IMR-90 (cell line): ENCODE measurements at regions not wholly inside any gene's neighbourhood (a gene's known extent, or its start where the extent isn't known, plus 50 kb on each side); places are given as distances from the start of the nearest gene placed in this dataset.

ENCODE experiments used
- ATAC-seq: fragments of 200-7000 bp; cut with Tn5 transposase; 2 replicates; pipeline ENCODE4 v1.9.1; 2020; ENCODE audit warnings: low read depth, mild to moderate bottlenecking, moderate library complexity
- BruUV-seq: library from RNA; stranded (reverse); fragments of 400-500 nt; replicated peaks from 2 replicates; lab custom pipeline; 2021; lab: Mats Ljungman, UMichigan
- CTCF ChIA-PET: fragments of 300-600 bp; formaldehyde crosslinking; extraction: SDS; loops from one replicate; lab custom pipeline; 2021; ENCODE audit warnings: antibody characterized with exemption; lab: Yijun Ruan, JAX
- POLR2A ChIA-PET: fragments of 300-600 bp; sonication (Branson Sonifier 250); formaldehyde crosslinking; loops from one replicate; lab custom pipeline; 2022; ENCODE audit warnings: antibody characterized with exemption; ENCODE audit not compliant: unreplicated experiment; lab: Charles Lee
- DNase-seq: peaks from one replicate; pipeline ENCODE4 v3.0.0; 2013
- H2AFZ ChIP-seq: replicated peaks from 2 replicates; pipeline ENCODE3; 2013; ENCODE audit warnings: low read length, mild to moderate bottlenecking; ENCODE audit not compliant: poor library complexity
- H2AK5ac ChIP-seq: 2 replicates; pipeline ENCODE4 v1.6.1; 2013; ENCODE audit warnings: low read depth, low read length, inconsistent platforms
- H2AK9ac ChIP-seq: replicated peaks from 2 replicates; pipeline ENCODE3; 2013; ENCODE audit warnings: mild to moderate bottlenecking, low read depth, low read length, moderate library complexity; ENCODE audit not compliant: poor library complexity
- H2BK120ac ChIP-seq: 2 replicates; pipeline ENCODE4 v1.6.1; 2013; ENCODE audit warnings: low read depth, low read length, inconsistent platforms
- H2BK15ac ChIP-seq: 3 replicates; pipeline ENCODE4 v1.6.1; 2013; ENCODE audit warnings: low read depth, low read length, inconsistent platforms
- H2BK20ac ChIP-seq: 2 replicates; pipeline ENCODE4 v1.6.1; 2013; ENCODE audit warnings: low read depth, mild to moderate bottlenecking, inconsistent platforms, low read length, moderate library complexity
- H2BK5ac ChIP-seq: 2 replicates; pipeline ENCODE4 v1.6.1; 2013; ENCODE audit warnings: mild to moderate bottlenecking, low read depth, low read length, inconsistent platforms; ENCODE audit not compliant: poor library complexity, severe bottlenecking
- H3K14ac ChIP-seq: replicated peaks from 2 replicates; pipeline ENCODE4 v1.6.1; 2013; ENCODE audit warnings: low read depth, low read length, inconsistent platforms
- H3K18ac ChIP-seq: 2 replicates; pipeline ENCODE4 v1.6.1; 2013; ENCODE audit warnings: low read depth, low read length, control low read depth
- H3K23ac ChIP-seq: 2 replicates; pipeline ENCODE4 v1.6.1; 2013; ENCODE audit warnings: low read depth, low read length, inconsistent platforms
- H3K27ac ChIP-seq: 2 replicates; pipeline ENCODE4 v1.5.1; 2013; ENCODE audit warnings: mild to moderate bottlenecking, control low read depth, low read length; ENCODE audit not compliant: insufficient read depth
- H3K27me3 ChIP-seq: 2 replicates; pipeline ENCODE4 v1.6.1; 2013; ENCODE audit warnings: low read length; ENCODE audit not compliant: control insufficient read depth, insufficient read depth
- H3K36me3 ChIP-seq: 2 replicates; pipeline ENCODE4 v1.6.1; 2013; ENCODE audit warnings: low read length, mixed read lengths; ENCODE audit not compliant: control insufficient read depth, insufficient read depth
- H3K4ac ChIP-seq: 2 replicates; pipeline ENCODE4 v1.6.1; 2013; ENCODE audit warnings: low read depth, low read length, inconsistent platforms
- H3K4me1 ChIP-seq: 2 replicates; pipeline ENCODE4 v1.6.1; 2013; ENCODE audit warnings: low read length, mixed read lengths; ENCODE audit not compliant: control insufficient read depth, insufficient read depth
- H3K4me2 ChIP-seq: 2 replicates; pipeline ENCODE4 v1.6.1; 2013; ENCODE audit warnings: low read depth, mild to moderate bottlenecking, control low read depth, low read length, moderate library complexity
- H3K4me3 ChIP-seq: 2 replicates; pipeline ENCODE4 v1.5.1; 2013; ENCODE audit warnings: low read depth, mild to moderate bottlenecking, control low read depth, low read length, moderate library complexity; ENCODE audit not compliant: insufficient read depth
- H3K56ac ChIP-seq: 2 replicates; pipeline ENCODE4 v1.6.1; 2013; ENCODE audit warnings: low read length, inconsistent platforms; ENCODE audit not compliant: insufficient read depth; ENCODE audit errors: extremely low read depth
- H3K79me1 ChIP-seq, 2 experiments: 2 replicates each; pipeline ENCODE4 v1.6.1; 2013; ENCODE audit warnings: low read length in 2 of 2, inconsistent platforms in 1 of 2, low read depth in 1 of 2
- H3K9ac ChIP-seq: 2 replicates; pipeline ENCODE4 v1.6.1; 2013; ENCODE audit warnings: low read depth, low read length, control low read depth
- H3K9me1 ChIP-seq: 2 replicates; pipeline ENCODE4 v1.6.1; 2013; ENCODE audit warnings: low read length, inconsistent platforms; ENCODE audit not compliant: insufficient read depth
- H3K9me3 ChIP-seq: 2 replicates; pipeline ENCODE4 v1.6.1; 2013; ENCODE audit warnings: low read length; ENCODE audit not compliant: control insufficient read depth, insufficient read depth
- H4K20me1 ChIP-seq: 2 replicates; pipeline ENCODE4 v1.6.1; 2013; ENCODE audit warnings: low read length, inconsistent platforms; ENCODE audit not compliant: insufficient read depth
- H4K5ac ChIP-seq: 2 replicates; pipeline ENCODE4 v1.6.1; 2013; ENCODE audit warnings: mild to moderate bottlenecking, low read depth, low read length, control low read depth
- H4K8ac ChIP-seq, 2 experiments: 2 replicates each; pipeline ENCODE4 v1.6.1; 2013; ENCODE audit warnings: low read depth in 2 of 2, low read length in 2 of 2, control low read depth in 1 of 2, inconsistent platforms in 1 of 2
- H4K91ac ChIP-seq: 2 replicates; pipeline ENCODE4 v1.6.1; 2013; ENCODE audit warnings: low read depth, low read length, inconsistent platforms; ENCODE audit not compliant: insufficient read depth
- BHLHE40 ChIP-seq: fragments of 150-350 bp; IDR thresholded peaks from 2 replicates; pipeline ENCODE4 v1.6.1; 2016; ENCODE audit warnings: mild to moderate bottlenecking, low read depth, low read length
- CEBPB ChIP-seq: IDR thresholded peaks from 2 replicates; pipeline ENCODE4 v1.6.1; 2012; ENCODE audit warnings: low read depth, low read length, improper control_type of control experiment
- CHD1 ChIP-seq: IDR thresholded peaks from 2 replicates; pipeline ENCODE4 v1.6.1; 2012; ENCODE audit warnings: low read depth, low read length, improper control_type of control experiment
- FOS ChIP-seq: fragments of 150-350 bp; IDR thresholded peaks from 2 replicates; pipeline ENCODE4 v1.6.1; 2016; ENCODE audit warnings: low read depth, low read length
- MAFK ChIP-seq: IDR thresholded peaks from 2 replicates; pipeline ENCODE4 v1.6.1; 2012; ENCODE audit warnings: low read depth, low read length, improper control_type of control experiment
- MAZ ChIP-seq: IDR thresholded peaks from 2 replicates; pipeline ENCODE4 v1.6.1; 2012; ENCODE audit warnings: low read depth, mild to moderate bottlenecking, low read length, improper control_type of control experiment, moderate library complexity, borderline replicate concordance
- MXI1 ChIP-seq: IDR thresholded peaks from 2 replicates; pipeline ENCODE4 v1.6.1; 2012; ENCODE audit warnings: low read depth, mild to moderate bottlenecking, low read length, moderate library complexity, borderline replicate concordance
- NFE2L2 ChIP-seq: fragments of 150-350 bp; IDR thresholded peaks from 2 replicates; pipeline ENCODE4 v1.6.1; 2016; ENCODE audit warnings: low read depth, mild to moderate bottlenecking, low read length
- POLR2A ChIP-seq: IDR thresholded peaks from 2 replicates; pipeline ENCODE4 v1.6.1; 2012; ENCODE audit warnings: mild to moderate bottlenecking, low read depth, low read length
- RAD21 ChIP-seq: IDR thresholded peaks from 2 replicates; pipeline ENCODE4 v1.6.1; 2012; ENCODE audit warnings: low read length, improper control_type of control experiment
- RCOR1 ChIP-seq: IDR thresholded peaks from 2 replicates; pipeline ENCODE4 v1.6.1; 2012; ENCODE audit warnings: mild to moderate bottlenecking, low read length, improper control_type of control experiment; ENCODE audit not compliant: insufficient replicate concordance
- RFX5 ChIP-seq: IDR thresholded peaks from 2 replicates; pipeline ENCODE4 v1.8.0; 2012; ENCODE audit warnings: low read depth, mild to moderate bottlenecking, low read length, moderate library complexity
- SMC3 ChIP-seq: fragments of 150-350 bp; IDR thresholded peaks from 2 replicates; pipeline ENCODE4 v1.6.1; 2016; ENCODE audit warnings: low read depth, mild to moderate bottlenecking, antibody characterized with exemption, low read length, moderate library complexity
- dilution Hi-C: fragments of 300-500 bp; cut with HindIII; formaldehyde crosslinking; loops from one replicate; pipeline ENCODE4 v1.14.3; 2018; ENCODE audit warnings: low sequenced_read_pairs; ENCODE audit not compliant: unreplicated experiment
- in situ Hi-C: fragments of 300-500 bp; cut with MboI; formaldehyde crosslinking; loops from 3 replicates; pipeline ENCODE4 v1.14.3; 2019; ENCODE audit warnings: low sequenced_read_pairs, inconsistent platforms, mixed read lengths
- intact Hi-C: fragments of 100-400 bp; cut with micrococcal nuclease; formaldehyde crosslinking; loops from 2 replicates; pipeline ENCODE4 v1.10.0; 2022
- TF ChIP-seq, protein P1 (sequence below): conservative IDR thresholded peaks from 2 replicates; pipeline ENCODE4 v1.5.1; 2012; ENCODE audit warnings: mild to moderate bottlenecking, low read depth, low read length, improper control_type of control experiment
- TF ChIP-seq, protein P2 (sequence below): fragments of 150-350 bp; IDR thresholded peaks from 2 replicates; pipeline ENCODE4 v1.6.1; 2016; ENCODE audit warnings: low read depth, mild to moderate bottlenecking, low read length, moderate library complexity, borderline replicate concordance
- TF ChIP-seq, protein P3 (sequence below): fragments of 150-350 bp; IDR thresholded peaks from 2 replicates; pipeline ENCODE4 v1.6.1; 2017; ENCODE audit warnings: mild to moderate bottlenecking, antibody characterized with exemption, low read length, low read depth

DNA sequence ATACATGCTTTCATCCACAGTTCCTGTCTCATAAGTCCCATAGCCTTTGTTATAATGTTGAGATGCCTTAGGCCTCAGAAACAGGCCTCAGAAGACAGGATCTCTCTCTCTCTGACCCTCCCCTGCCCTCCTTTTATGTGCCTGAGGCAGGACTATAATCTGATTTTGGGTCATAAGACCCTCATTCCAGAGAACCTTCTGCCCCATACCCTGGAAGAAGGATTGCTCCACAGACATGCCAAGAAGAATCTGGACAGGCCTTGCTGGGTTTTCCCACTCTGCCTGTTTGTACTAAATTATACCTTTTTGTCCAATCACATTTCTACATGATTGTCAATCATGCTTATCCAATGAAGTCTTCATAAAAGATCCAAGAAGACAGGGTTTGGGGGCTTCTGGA lies 57.2 kb upstream of the MME start:
- H2BK15ac ChIP-seq = no peak overlapping the region
- H3K27me3 ChIP-seq = no peaks in the 10 kb centered on the region
- H3K4me3 ChIP-seq = no peak overlapping the region
- H3K14ac ChIP-seq = no peak overlapping the region
- ATAC-seq (no peak), DNase-seq (no peak)
- TF ChIP-seq RCOR1 (no peak), MXI1 (no peak), NFE2L2 (no peak), MAFK (no peak), SMC3 (no peak), CEBPB (no peak), RAD21 (no peak), CHD1 (no peak), POLR2A (no peak), FOS (no peak), RFX5 (no peak), BHLHE40 (no peak), MAZ (no peak)
- TF ChIP-seq, protein P1, sequence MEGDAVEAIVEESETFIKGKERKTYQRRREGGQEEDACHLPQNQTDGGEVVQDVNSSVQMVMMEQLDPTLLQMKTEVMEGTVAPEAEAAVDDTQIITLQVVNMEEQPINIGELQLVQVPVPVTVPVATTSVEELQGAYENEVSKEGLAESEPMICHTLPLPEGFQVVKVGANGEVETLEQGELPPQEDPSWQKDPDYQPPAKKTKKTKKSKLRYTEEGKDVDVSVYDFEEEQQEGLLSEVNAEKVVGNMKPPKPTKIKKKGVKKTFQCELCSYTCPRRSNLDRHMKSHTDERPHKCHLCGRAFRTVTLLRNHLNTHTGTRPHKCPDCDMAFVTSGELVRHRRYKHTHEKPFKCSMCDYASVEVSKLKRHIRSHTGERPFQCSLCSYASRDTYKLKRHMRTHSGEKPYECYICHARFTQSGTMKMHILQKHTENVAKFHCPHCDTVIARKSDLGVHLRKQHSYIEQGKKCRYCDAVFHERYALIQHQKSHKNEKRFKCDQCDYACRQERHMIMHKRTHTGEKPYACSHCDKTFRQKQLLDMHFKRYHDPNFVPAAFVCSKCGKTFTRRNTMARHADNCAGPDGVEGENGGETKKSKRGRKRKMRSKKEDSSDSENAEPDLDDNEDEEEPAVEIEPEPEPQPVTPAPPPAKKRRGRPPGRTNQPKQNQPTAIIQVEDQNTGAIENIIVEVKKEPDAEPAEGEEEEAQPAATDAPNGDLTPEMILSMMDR = no peak
- TF ChIP-seq, protein P2, sequence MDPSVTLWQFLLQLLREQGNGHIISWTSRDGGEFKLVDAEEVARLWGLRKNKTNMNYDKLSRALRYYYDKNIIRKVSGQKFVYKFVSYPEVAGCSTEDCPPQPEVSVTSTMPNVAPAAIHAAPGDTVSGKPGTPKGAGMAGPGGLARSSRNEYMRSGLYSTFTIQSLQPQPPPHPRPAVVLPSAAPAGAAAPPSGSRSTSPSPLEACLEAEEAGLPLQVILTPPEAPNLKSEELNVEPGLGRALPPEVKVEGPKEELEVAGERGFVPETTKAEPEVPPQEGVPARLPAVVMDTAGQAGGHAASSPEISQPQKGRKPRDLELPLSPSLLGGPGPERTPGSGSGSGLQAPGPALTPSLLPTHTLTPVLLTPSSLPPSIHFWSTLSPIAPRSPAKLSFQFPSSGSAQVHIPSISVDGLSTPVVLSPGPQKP = no peak
- TF ChIP-seq, protein P3, sequence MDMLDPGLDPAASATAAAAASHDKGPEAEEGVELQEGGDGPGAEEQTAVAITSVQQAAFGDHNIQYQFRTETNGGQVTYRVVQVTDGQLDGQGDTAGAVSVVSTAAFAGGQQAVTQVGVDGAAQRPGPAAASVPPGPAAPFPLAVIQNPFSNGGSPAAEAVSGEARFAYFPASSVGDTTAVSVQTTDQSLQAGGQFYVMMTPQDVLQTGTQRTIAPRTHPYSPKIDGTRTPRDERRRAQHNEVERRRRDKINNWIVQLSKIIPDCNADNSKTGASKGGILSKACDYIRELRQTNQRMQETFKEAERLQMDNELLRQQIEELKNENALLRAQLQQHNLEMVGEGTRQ = no peak
- no peaks in the 10 kb centered on the region for H4K20me1 ChIP-seq
- POLR2A ChIA-PET = interaction anchor here (0.8 kb wide), 1 partner anchor 7 kb away, joined by 5 read pairs; no protein-coding TSS in a partner anchor
- intact Hi-C loops (no loop called here), in situ Hi-C loops (no loop called here), dilution Hi-C loops (no loop called here)
- no peak overlapping the region for H4K91ac ChIP-seq
- H3K56ac ChIP-seq = no peak overlapping the region
- H3K9me3 ChIP-seq = no peaks in the 10 kb centered on the region
- H4K5ac ChIP-seq = no peak overlapping the region
- no peak overlapping the region for H3K4me2 ChIP-seq
- no peak overlapping the region for H2AK9ac ChIP-seq
- H3K9ac ChIP-seq = no peak overlapping the region
- H4K8ac ChIP-seq = no peak overlapping the region
- H3K4ac ChIP-seq = no peak overlapping the region
- H2BK5ac ChIP-seq = no peak overlapping the region
- CTCF ChIA-PET = no interaction called here
- H3K18ac ChIP-seq = no peak overlapping the region; the same call in 1 of the 2 replicates
- peaks cover 2% of the 10 kb centered on the region; the same call in 1 of the 2 replicates for H3K4me1 ChIP-seq
- no peak overlapping the region for H2BK20ac ChIP-seq
- H3K23ac ChIP-seq = no peak overlapping the region
- H2AK5ac ChIP-seq = no peak overlapping the region
- no TSS peak for BruUV-seq
- no peak overlapping the region for H2AFZ ChIP-seq
- H2BK120ac ChIP-seq = no peak overlapping the region
- no peak overlapping the region for H3K27ac ChIP-seq
- no peaks in the 10 kb centered on the region for H3K9me1 ChIP-seq
- no peaks in the 10 kb centered on the region for H3K79me1 ChIP-seq
- H3K36me3 ChIP-seq = no peaks in the 10 kb centered on the region
